CD4-positive, alpha-beta memory T cell (primary cell): ENCODE measurements at regions not wholly inside any gene's neighbourhood (a gene's known extent, or its start where the extent isn't known, plus 50 kb on each side); places are given as distances from the start of the nearest gene placed in this dataset.
"Not testable (repeated sequence)": the region's sequence is repeated elsewhere in the genome, so short reads cannot be mapped to it uniquely, and the experiment has no call there.

Source experiments
- CTCF ChIA-PET: fragments of 350-600 bp; sonication (Branson Sonifier 250); formaldehyde crosslinking; loops from one replicate; lab custom pipeline; 2021; ENCODE audit warnings: inconsistent platforms; ENCODE audit not compliant: partially characterized antibody; lab: Charles Lee
- POLR2A ChIA-PET: fragments of 350-600 bp; sonication (Branson Sonifier 250); formaldehyde crosslinking; loops from one replicate; lab custom pipeline; 2021; ENCODE audit not compliant: partially characterized antibody; lab: Charles Lee
- DNase-seq, 5 donors: peaks; one replicate each; pipeline versions ENCODE4 v3.0.0 to v3.0.0-alpha.2; 2020 to 2022; ENCODE audit warnings: mixed read lengths in 1 of 5
- H3K27ac ChIP-seq: one replicate; pipeline ENCODE4 v1.7.0; 2013; ENCODE audit warnings: low read depth, low read length
- H3K27me3 ChIP-seq: 2 replicates; pipeline ENCODE4 v1.7.0; 2013; ENCODE audit warnings: mild to moderate bottlenecking, low read length, moderate library complexity; ENCODE audit not compliant: insufficient read depth
- H3K36me3 ChIP-seq: 2 replicates; pipeline ENCODE4 v1.7.0; 2013; ENCODE audit warnings: mild to moderate bottlenecking, low read length, moderate library complexity; ENCODE audit not compliant: insufficient read depth
- H3K4me1 ChIP-seq: 2 replicates; pipeline ENCODE4 v1.7.0; 2013; ENCODE audit warnings: mild to moderate bottlenecking, low read length, moderate library complexity; ENCODE audit not compliant: insufficient read depth
- H3K4me3 ChIP-seq, 2 donors: one replicate each; pipeline ENCODE4 v1.7.0; 2013; ENCODE audit warnings: low read length in 2 of 2, mild to moderate bottlenecking in 1 of 2
- H3K9me3 ChIP-seq, 2 donors: one replicate each; pipeline ENCODE4 v1.7.0; 2013; ENCODE audit warnings: low read length in 2 of 2, control low read depth in 1 of 2; ENCODE audit not compliant: control insufficient read depth in 1 of 2
- H3K27ac Mint-ChIP-seq, 7 donors: one replicate each; pipeline ENCODE4 v1.8.0; 2020 to 2021; ENCODE audit warnings: mixed read lengths in 7 of 7, mild to moderate bottlenecking in 6 of 7, inconsistent platforms in 3 of 7, moderate library complexity in 3 of 7
- H3K27me3 Mint-ChIP-seq, 2 donors: one replicate each; pipeline ENCODE4 v1.8.0; 2020 to 2021; ENCODE audit warnings: mixed read lengths in 2 of 2
- H3K36me3 Mint-ChIP-seq, 2 donors: one replicate each; pipeline ENCODE4 v1.8.0; 2020 to 2021; ENCODE audit warnings: mixed read lengths in 2 of 2, inconsistent platforms in 1 of 2, mild to moderate bottlenecking in 1 of 2
- H3K4me1 Mint-ChIP-seq, 4 donors: one replicate each; pipeline ENCODE4 v1.8.0; 2020 to 2021; ENCODE audit warnings: mixed read lengths in 4 of 4, mild to moderate bottlenecking in 1 of 4
- H3K4me3 Mint-ChIP-seq, 8 donors: one replicate each; pipeline ENCODE4 v1.8.0; 2020 to 2021; ENCODE audit warnings: mixed read lengths in 8 of 8, mild to moderate bottlenecking in 7 of 8, moderate library complexity in 6 of 8, inconsistent platforms in 3 of 8
- H3K9me3 Mint-ChIP-seq, 8 donors: one replicate each; pipeline ENCODE4 v1.8.0; 2020 to 2021; ENCODE audit warnings: mixed read lengths in 8 of 8, mild to moderate bottlenecking in 5 of 8, inconsistent platforms in 3 of 8, moderate library complexity in 1 of 8
- intact Hi-C: fragments of 100-400 bp; cut with micrococcal nuclease; formaldehyde crosslinking; loops from one replicate; pipeline ENCODE4 v1.15.1; 2023

DNA sequence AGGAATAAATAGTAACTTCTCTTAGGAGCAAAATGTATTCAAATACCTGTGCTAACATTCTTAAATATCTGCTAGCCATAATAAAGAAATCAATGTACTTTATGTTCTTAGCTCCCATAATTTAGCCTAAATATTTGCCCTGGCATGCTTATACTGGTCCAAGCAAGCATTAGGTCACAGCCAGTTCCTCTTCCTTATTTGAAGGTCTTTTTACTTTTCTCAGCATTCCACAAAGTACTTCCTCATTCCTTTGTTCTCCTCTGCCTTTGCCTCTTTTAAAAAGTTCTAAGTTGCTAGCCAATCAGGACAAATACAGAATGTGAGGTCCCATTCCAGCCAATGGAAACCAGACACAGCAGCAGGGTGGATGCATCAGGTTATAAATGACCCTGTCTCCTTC is 102.9 kb upstream of the INTU start:
- CTCF ChIA-PET, H3K4me3 Mint-ChIP-seq, intact Hi-C loops: not testable (repeated sequence)

DNA sequence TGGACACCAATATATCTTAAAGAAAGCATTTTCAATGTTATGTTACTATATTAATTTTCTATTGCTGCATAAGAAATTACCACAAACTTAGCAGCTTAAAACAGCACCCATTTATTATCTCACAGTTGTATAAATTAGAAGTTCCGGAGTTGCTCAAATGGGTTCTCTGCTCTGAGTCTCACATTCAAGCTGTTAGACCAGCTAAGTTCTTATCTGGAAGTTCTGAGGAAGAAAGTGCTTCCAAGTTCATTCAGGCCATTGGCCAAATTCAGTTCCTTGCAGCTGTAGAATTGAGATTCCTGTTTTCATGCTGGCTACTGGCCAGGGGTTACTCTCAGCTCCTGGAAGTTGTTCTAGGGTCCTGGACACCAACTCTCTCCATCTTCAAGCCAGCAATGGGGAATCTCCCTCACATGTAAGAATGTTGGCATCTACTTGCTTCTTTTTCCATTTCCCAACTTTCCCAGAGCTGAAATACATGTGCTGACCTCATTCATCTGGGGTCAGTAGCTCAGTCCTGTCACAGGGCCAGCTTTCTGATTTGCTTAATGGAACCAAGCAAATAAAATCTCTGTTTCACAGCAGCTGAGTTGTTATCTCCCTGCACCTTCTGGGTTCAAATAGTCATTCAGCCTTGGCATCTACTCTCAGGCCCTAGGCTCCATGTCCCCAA is 99.6 kb upstream of the INTU start:
- no peaks in the 10 kb centered on the region for H3K27me3 ChIP-seq
- no peaks in the 10 kb centered on the region for H3K4me1 ChIP-seq
- POLR2A ChIA-PET, result no interaction called here
- intact Hi-C loops, result no loop called here
- CTCF ChIA-PET, result no interaction called here
- no peak overlapping the region for H3K27ac ChIP-seq
- H3K4me3 Mint-ChIP-seq, result no peak overlapping the region
- peaks cover 0 to 1% (median 0%) of the 10 kb centered on the region in 4 donors for H3K4me1 Mint-ChIP-seq
- no peak overlapping the region for H3K4me3 ChIP-seq
- DNase-seq, result no peak
- H3K36me3 ChIP-seq, result no peaks in the 10 kb centered on the region
- H3K27ac Mint-ChIP-seq, result no peak overlapping the region
- peaks cover 2 to 6% of the 10 kb centered on the region in 2 donors for H3K27me3 Mint-ChIP-seq
- H3K9me3 Mint-ChIP-seq, result peaks cover 0 to 12% (median 3%) of the 10 kb centered on the region in 8 donors
- no peaks in the 10 kb centered on the region for H3K36me3 Mint-ChIP-seq
- H3K9me3 ChIP-seq, result no peaks in the 10 kb centered on the region

More for the DNA sequence above, 102.9 kb upstream of the INTU start:
- H3K4me3 ChIP-seq, H3K4me1 Mint-ChIP-seq, POLR2A ChIA-PET, H3K4me1 ChIP-seq, H3K27ac Mint-ChIP-seq, H3K9me3 ChIP-seq, H3K36me3 ChIP-seq, H3K27me3 ChIP-seq, H3K36me3 Mint-ChIP-seq, H3K27me3 Mint-ChIP-seq, H3K27ac ChIP-seq, DNase-seq: not testable (repeated sequence)
- peaks cover 0 to 12% (median 2%) of the 10 kb centered on the region in 8 donors for H3K9me3 Mint-ChIP-seq

DNA sequence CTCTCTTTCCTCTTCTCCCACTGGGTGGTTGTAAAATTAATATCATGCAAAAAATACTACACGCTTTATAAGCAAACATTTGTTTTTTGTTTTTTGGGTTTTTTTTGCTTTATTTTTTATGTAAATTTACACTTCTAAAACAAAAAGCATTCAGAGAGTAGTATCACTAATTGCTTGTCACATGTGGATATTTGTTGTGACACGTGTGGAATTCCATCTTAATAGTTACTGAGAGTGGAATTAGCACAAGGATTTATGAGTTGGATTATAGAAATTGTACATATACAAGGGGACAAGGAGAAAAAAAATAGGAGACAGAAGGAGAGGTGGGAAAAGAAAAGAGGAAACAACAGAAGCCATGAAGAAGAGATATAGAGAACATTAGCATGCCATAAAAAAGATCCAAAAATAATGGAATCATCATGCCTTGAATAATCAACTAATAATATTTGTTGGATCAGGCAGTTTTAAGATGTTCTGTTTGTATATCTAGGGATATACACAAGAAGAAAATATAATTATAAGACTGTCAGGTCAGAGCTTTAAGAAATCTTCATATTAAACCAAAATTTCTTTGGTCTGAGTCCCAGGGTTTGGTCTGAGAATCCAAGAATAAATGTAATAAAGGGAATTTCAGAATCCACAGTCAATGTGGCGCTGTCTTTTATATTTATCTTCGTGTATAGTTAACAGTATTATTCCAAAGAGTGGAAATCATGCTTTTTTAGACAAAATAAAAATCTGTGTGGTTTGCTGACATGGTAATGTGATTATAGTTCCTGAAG is 98.5 kb upstream of the INTU start:
- H3K9me3 ChIP-seq, result no peaks in the 10 kb centered on the region
- Mint-ChIP-seq H3K4me1 (peaks cover 0 to 3% (median 0%) of the 10 kb centered on the region in 4 donors), H3K27me3 (peaks cover 2 to 6% of the 10 kb centered on the region in 2 donors), H3K9me3 (peaks cover 0 to 12% (median 3%) of the 10 kb centered on the region in 8 donors), H3K4me3 (no peak overlapping the region), H3K27ac (no peak overlapping the region), H3K36me3 (no peaks in the 10 kb centered on the region)
- POLR2A ChIA-PET, result no interaction called here
- intact Hi-C loops, result no loop called here
- no peaks in the 10 kb centered on the region for H3K36me3 ChIP-seq
- H3K4me3 ChIP-seq, result no peak overlapping the region
- no peaks in the 10 kb centered on the region for H3K27me3 ChIP-seq
- CTCF ChIA-PET, result no interaction called here
- no peak for DNase-seq
- no peaks in the 10 kb centered on the region for H3K4me1 ChIP-seq
- no peak overlapping the region for H3K27ac ChIP-seq

DNA sequence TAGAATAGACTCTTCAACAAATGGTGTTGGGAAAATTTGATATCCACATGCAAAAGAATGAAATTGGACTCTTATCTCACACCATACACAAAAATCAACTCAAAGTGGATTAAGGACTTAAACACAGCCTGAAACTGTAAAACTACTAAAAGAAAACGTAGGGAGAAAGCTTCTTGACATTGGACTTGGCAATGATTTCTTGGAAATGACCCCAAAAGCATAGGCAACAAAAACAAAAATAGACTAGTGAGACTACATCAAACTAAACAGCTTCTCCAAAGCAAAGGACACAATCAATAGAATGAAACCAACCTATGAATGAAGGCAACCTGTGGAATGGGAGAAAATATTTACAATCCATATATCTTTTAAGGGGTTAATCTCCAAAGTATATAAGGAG is 94.7 kb upstream of the INTU start:
- no peaks in the 10 kb centered on the region for H3K4me1 ChIP-seq
- no peaks in the 10 kb centered on the region for H3K27me3 ChIP-seq
- intact Hi-C loops, result no loop called here
- H3K36me3 Mint-ChIP-seq, result no peaks in the 10 kb centered on the region
- ChIA-PET CTCF (no interaction called here), POLR2A (no interaction called here)
- DNase-seq, result no peak
- H3K27ac Mint-ChIP-seq, result no peak overlapping the region
- H3K4me3 ChIP-seq, result no peak overlapping the region
- no peaks in the 10 kb centered on the region for H3K9me3 ChIP-seq
- no peaks in the 10 kb centered on the region for H3K36me3 ChIP-seq
- peaks cover 4 to 11% of the 10 kb centered on the region in 2 donors for H3K27me3 Mint-ChIP-seq
- H3K4me3 Mint-ChIP-seq, result no peak overlapping the region
- H3K4me1 Mint-ChIP-seq, result peaks cover 0 to 3% (median 0%) of the 10 kb centered on the region in 4 donors
- H3K9me3 Mint-ChIP-seq, result peaks cover 0 to 4% (median 0%) of the 10 kb centered on the region in 8 donors
- no peak overlapping the region for H3K27ac ChIP-seq

DNA sequence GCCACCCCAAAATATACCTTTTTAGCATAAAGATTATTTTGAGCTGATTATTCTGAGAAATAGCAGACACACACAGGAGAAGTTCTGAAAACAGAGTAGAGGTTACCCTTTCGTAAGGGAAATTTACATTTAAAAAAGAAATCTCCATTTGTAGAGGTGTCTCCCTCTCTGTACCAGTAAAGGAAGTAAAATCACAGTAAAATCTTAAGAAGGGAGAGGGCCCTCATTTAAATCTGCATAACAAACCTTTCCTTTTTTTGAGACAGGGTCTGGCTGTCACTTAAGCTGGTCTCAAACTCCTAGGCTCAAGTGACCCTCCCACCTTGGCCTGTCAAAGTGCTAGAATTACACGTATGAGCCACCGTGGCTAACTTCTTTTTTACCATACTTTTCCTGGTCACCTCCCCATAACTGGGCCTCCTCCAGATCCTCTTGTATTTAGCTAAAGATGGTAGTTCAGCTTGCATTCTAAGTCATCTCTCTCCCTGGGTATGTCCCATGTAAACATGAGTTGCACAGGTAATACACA is 92.2 kb upstream of the INTU start:
- ChIA-PET POLR2A (no interaction called here), CTCF (interaction anchor here (1.1 kb wide), 1 partner anchor 9 kb away, joined by 3 read pairs; no protein-coding TSS in a partner anchor)
- H3K27me3 Mint-ChIP-seq, result peaks cover 4 to 13% of the 10 kb centered on the region in 2 donors
- H3K27ac ChIP-seq, result no peak overlapping the region
- intact Hi-C loops, result no loop called here
- H3K4me1 ChIP-seq, result no peaks in the 10 kb centered on the region
- no peaks in the 10 kb centered on the region for H3K36me3 ChIP-seq
- DNase-seq, result no peak
- H3K36me3 Mint-ChIP-seq, result no peaks in the 10 kb centered on the region
- H3K9me3 Mint-ChIP-seq, result peaks cover 0 to 2% (median 0%) of the 10 kb centered on the region in 8 donors
- no peak overlapping the region for H3K27ac Mint-ChIP-seq
- no peaks in the 10 kb centered on the region for H3K9me3 ChIP-seq
- H3K4me3 ChIP-seq, result no peak overlapping the region
- no peak overlapping the region for H3K4me3 Mint-ChIP-seq
- peaks cover 0 to 3% (median 0%) of the 10 kb centered on the region in 4 donors for H3K4me1 Mint-ChIP-seq
- H3K27me3 ChIP-seq, result no peaks in the 10 kb centered on the region

DNA sequence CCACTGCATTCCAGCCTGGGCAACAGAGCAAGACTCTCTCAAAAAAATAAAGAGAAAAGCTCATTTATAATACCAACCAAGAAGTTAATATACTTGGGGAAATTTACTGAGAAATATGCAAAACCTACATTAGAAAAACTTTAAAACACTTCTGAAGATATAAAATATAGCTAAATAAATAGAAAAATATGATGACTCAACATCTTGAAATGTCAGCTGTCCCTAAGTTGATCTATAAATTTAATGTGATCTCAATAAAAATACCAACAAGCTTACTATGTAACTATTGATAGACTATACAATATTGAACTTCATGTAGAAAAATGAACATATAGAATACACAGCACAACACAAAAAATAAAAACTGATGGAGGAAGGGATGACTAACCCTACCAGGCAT is 87.5 kb upstream of the INTU start:
- Mint-ChIP-seq H3K4me3 (no peak overlapping the region), H3K4me1 (no peaks in the 10 kb centered on the region), H3K27me3 (peaks cover 0 to 2% of the 10 kb centered on the region in 2 donors), H3K9me3 (peaks cover 0 to 4% (median 0%) of the 10 kb centered on the region in 8 donors), H3K27ac (no peak overlapping the region), H3K36me3 (no peaks in the 10 kb centered on the region)
- ChIA-PET CTCF (no interaction called here), POLR2A (no interaction called here)
- DNase-seq, result no peak
- no peaks in the 10 kb centered on the region for H3K27me3 ChIP-seq
- H3K4me3 ChIP-seq, result no peak overlapping the region
- no peaks in the 10 kb centered on the region for H3K36me3 ChIP-seq
- intact Hi-C loops, result no loop called here
- no peaks in the 10 kb centered on the region for H3K9me3 ChIP-seq
- H3K4me1 ChIP-seq, result no peaks in the 10 kb centered on the region
- no peak overlapping the region for H3K27ac ChIP-seq
